ENCODE measurements at regions not wholly inside any gene's neighbourhood (a gene's known extent, or its start where the extent isn't known, plus 50 kb on each side); places are given as distances from the start of the nearest gene placed in this dataset.

- CTCF ChIA-PET, result no interaction called here
Observed at GRCh38 chr1:213727853-213728592, 259.8 kb upstream of the PROX1 start.

More at GRCh38 chr1:213727853-213728592, 259.8 kb upstream of the PROX1 start:
- ATAC-seq (ENCODE audit: low read depth), result no peak
- no peaks in the 10 kb centered on the region for H4K20me1 ChIP-seq (ENCODE audit: control insufficient read depth, insufficient read depth, low read length, poor library complexity, severe bottlenecking)
- Mint-ChIP-seq H3K27ac (no peak overlapping the region), H3K27me3 (no peaks in the 10 kb centered on the region), H3K4me3 (no peak overlapping the region), H3K9me3 (ENCODE audit: insufficient read depth) (no peaks in the 10 kb centered on the region), H3K4me1 (no peaks in the 10 kb centered on the region)
- H3K9ac ChIP-seq (ENCODE audit: low read length), result no peak overlapping the region
- no peaks in the 10 kb centered on the region for H3K27me3 ChIP-seq (replicated peaks in 1 of 4; ENCODE audit: control extremely low read depth in 1 of 4, control insufficient read depth in 3 of 4, insufficient read depth in 4 of 4, low read length in 3 of 4)
- POLR2A ChIA-PET, result no interaction called here
- intact Hi-C loops (cut with micrococcal nuclease), result no loop called here
- no peaks in the 10 kb centered on the region for H3K79me2 ChIP-seq (ENCODE audit: control insufficient read depth, insufficient read depth, low read length)
- H3K4me3 ChIP-seq (ENCODE audit: control extremely low read depth in 1 of 5, extremely low read depth in 1 of 5, insufficient read depth in 1 of 5, low read depth in 2 of 5, low read length in 4 of 5), result no peak overlapping the region
- H3K4me2 ChIP-seq (replicated peaks; ENCODE audit: low read depth, low read length, poor library complexity, severe bottlenecking), result no peak overlapping the region
- DNase-seq, result no peak
- whole genome bisulfite sequencing (ENCODE audit: insufficient coverage), result 87% methylated on average over 16 of the region's 20 CpGs
- H3K36me3 ChIP-seq (replicated peaks in 1 of 2; ENCODE audit: control extremely low read depth in 1 of 2, control insufficient read depth in 1 of 2, extremely low read depth in 1 of 2, insufficient read depth in 2 of 2, low read length in 1 of 2), result no peaks in the 10 kb centered on the region
- no peaks in the 10 kb centered on the region for H3K4me1 ChIP-seq (ENCODE audit: control insufficient read depth in 2 of 2, insufficient read depth in 2 of 2, low read length in 2 of 2)
- no peak overlapping the region for H3K27ac ChIP-seq (ENCODE audit: low read length in 2 of 2)
- no peaks in the 10 kb centered on the region for H3K9me3 ChIP-seq (ENCODE audit: control extremely low read depth in 1 of 3, control insufficient read depth in 2 of 3, insufficient read depth in 1 of 3, low read length in 2 of 3)
- no peak for TF ChIP-seq EZH2 (IDR thresholded peaks at IDR 0.05; ENCODE audit: borderline replicate concordance, insufficient read depth, low read depth, low read length, poor library complexity, severe bottlenecking)
- TF ChIP-seq CTCF (IDR thresholded peaks at IDR 0.05), result no peak
- H2AFZ ChIP-seq (ENCODE audit: insufficient read depth, low read depth, low read length, poor library complexity, severe bottlenecking), result no peak overlapping the region

Data from B cell (primary cell).